ENCODE measurements at regions not wholly inside any gene's neighbourhood (a gene's known extent, or its start where the extent isn't known, plus 50 kb on each side); places are given as distances from the start of the nearest gene placed in this dataset.

DNA sequence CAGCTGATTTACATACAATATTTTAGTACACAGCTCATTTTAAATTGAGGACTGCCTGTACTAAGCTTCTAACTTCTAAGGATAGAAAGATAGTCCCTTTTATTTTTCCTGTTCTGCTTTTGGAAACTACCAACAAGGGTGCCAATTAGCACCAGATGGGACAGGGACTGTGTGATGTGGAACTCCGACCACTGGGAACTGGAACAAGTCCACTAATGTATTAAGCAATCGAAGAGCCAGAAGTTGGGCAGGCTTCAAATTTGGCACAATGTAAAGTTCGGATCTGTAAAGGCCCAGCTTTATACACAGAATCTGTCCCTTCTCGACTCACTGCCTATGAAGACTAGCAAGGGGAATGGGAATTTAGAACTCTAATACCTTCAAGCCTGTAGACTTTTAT is 149.3 kb downstream of the ZC3H11B start:
- no peaks in the 10 kb centered on the region for H3K9me3 Mint-ChIP-seq
- no peaks in the 10 kb centered on the region for H3K36me3 Mint-ChIP-seq
- H3K79me2 ChIP-seq (ENCODE audit: low read depth): no peaks in the 10 kb centered on the region

DNA sequence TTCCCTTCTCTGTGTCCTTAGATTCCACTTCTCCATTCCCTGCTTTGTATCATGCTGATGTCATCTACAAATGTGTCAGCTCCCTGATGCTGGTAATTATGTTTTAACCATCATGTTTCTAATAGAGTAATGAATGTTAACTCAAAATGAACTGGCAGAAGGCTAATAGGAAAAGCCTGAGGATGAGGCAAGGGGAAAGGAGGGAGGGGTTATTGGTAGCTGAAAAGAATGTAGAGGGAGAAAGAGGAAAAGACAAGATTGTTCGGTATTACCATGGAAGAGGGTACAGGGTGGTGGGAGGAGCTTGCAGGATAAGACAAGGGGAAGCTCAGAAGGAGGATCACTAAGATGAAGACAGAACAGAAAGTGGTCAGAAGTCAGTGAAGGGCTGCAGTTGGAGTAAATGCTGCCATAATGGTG is 150.9 kb downstream of the ZC3H11B start:
- H3F3A ChIP-seq (ENCODE audit: low read depth): no peaks in the 10 kb centered on the region
- no peak for DNase-seq (ENCODE audit: low spot score)
- no peaks in the 10 kb centered on the region for H3K9me3 ChIP-seq (ENCODE audit: low read depth)
- H3K36me3 ChIP-seq: no peaks in the 10 kb centered on the region
- Mint-ChIP-seq H3K4me3 (no peak overlapping the region), H3K27ac (no peak overlapping the region), H3K36me3 (no peaks in the 10 kb centered on the region), H3K27me3 (ENCODE audit: insufficient read depth, low read depth) (no peaks in the 10 kb centered on the region), H3K4me1 (no peaks in the 10 kb centered on the region), H3K9me3 (no peaks in the 10 kb centered on the region)
- no peaks in the 10 kb centered on the region for H3K4me1 ChIP-seq
- H3K4me3 ChIP-seq: no peak overlapping the region
- H2AFZ ChIP-seq (replicated peaks): no peak overlapping the region
- no peaks in the 10 kb centered on the region for H4K20me1 ChIP-seq (ENCODE audit: low read depth)
- no peaks in the 10 kb centered on the region for H3K27me3 ChIP-seq
- no peak overlapping the region for H3K27ac ChIP-seq
- H3K4me2 ChIP-seq: no peak overlapping the region
- TF ChIP-seq EZH2 (IDR thresholded peaks at IDR 0.05): no peak
- TF ChIP-seq EZH2phosphoT487 (IDR thresholded peaks at IDR 0.05): no peak
- TF ChIP-seq, protein P1, sequence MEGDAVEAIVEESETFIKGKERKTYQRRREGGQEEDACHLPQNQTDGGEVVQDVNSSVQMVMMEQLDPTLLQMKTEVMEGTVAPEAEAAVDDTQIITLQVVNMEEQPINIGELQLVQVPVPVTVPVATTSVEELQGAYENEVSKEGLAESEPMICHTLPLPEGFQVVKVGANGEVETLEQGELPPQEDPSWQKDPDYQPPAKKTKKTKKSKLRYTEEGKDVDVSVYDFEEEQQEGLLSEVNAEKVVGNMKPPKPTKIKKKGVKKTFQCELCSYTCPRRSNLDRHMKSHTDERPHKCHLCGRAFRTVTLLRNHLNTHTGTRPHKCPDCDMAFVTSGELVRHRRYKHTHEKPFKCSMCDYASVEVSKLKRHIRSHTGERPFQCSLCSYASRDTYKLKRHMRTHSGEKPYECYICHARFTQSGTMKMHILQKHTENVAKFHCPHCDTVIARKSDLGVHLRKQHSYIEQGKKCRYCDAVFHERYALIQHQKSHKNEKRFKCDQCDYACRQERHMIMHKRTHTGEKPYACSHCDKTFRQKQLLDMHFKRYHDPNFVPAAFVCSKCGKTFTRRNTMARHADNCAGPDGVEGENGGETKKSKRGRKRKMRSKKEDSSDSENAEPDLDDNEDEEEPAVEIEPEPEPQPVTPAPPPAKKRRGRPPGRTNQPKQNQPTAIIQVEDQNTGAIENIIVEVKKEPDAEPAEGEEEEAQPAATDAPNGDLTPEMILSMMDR (IDR thresholded peaks at IDR 0.05): no peak
- H3K79me2 ChIP-seq (ENCODE audit: low read depth): no peaks in the 10 kb centered on the region
- no peak overlapping the region for H3K9ac ChIP-seq

More for the DNA sequence above, 149.3 kb downstream of the ZC3H11B start:
- no peak for DNase-seq (ENCODE audit: low spot score)
- H3K9ac ChIP-seq: no peak overlapping the region
- H3K4me3 Mint-ChIP-seq: no peak overlapping the region
- H3K9me3 ChIP-seq (ENCODE audit: low read depth): no peaks in the 10 kb centered on the region
- H3K27ac Mint-ChIP-seq: no peak overlapping the region
- H3K27me3 Mint-ChIP-seq (ENCODE audit: insufficient read depth, low read depth): no peaks in the 10 kb centered on the region
- H2AFZ ChIP-seq (replicated peaks): no peak overlapping the region
- no peaks in the 10 kb centered on the region for H3K36me3 ChIP-seq
- no peak overlapping the region for H3K4me3 ChIP-seq
- no peaks in the 10 kb centered on the region for H3K4me1 Mint-ChIP-seq
- TF ChIP-seq EZH2phosphoT487 (IDR thresholded peaks at IDR 0.05) (no peak), EZH2 (IDR thresholded peaks at IDR 0.05) (no peak)
- TF ChIP-seq, protein P1 (IDR thresholded peaks at IDR 0.05): no peak
- H4K20me1 ChIP-seq (ENCODE audit: low read depth): no peaks in the 10 kb centered on the region
- no peaks in the 10 kb centered on the region for H3F3A ChIP-seq (ENCODE audit: low read depth)
- no peaks in the 10 kb centered on the region for H3K27me3 ChIP-seq
- H3K27ac ChIP-seq: no peak overlapping the region
- H3K4me1 ChIP-seq: no peaks in the 10 kb centered on the region
- H3K4me2 ChIP-seq: no peak overlapping the region

DNA sequence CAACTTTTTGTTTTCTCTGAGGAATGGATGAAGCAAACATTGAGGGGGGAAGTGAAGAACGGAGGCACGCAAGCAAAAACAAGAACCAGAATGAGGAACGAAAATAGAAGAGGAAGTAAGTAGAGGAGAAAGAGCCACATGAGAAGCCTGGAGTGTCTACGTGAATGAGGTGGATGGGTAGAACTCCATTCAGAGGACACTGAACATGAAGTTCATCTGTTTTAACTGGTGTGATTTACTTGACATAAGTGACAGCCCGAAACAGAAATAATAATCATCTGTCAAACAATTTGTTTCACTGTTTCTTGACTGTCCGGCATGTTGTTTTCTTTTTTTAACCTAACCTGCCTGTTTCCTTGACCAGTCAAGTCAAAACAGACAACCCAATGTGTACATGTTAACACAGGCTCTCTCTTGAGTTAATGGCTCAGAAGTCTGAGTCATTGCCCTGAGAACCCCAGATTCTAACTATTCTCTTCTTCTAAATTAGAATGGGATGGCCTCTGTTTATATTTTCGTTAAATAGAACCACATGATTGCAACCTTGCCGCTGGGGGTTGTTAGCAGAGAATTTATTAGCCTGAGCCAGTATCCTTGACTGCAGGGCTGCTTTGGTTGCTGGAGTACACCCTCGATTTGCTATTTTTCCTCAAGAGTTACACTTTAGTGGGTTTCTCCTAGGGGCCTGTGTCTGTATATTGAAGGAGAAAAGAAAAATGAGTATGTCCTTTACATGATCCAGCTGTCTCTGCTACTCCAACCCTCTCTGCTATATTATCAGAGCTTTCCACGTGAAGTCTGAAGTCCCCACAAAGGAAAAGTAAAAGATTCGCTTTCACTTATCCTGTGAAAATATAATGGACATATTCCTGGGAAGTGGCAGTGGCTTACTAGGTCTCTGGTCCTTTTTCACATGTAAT is 151.7 kb downstream of the ZC3H11B start:
- H3K9me3 ChIP-seq (ENCODE audit: low read depth): no peaks in the 10 kb centered on the region
- H3K27me3 Mint-ChIP-seq (ENCODE audit: insufficient read depth, low read depth): no peaks in the 10 kb centered on the region
- H3K9me3 Mint-ChIP-seq: no peaks in the 10 kb centered on the region
- H3K4me1 Mint-ChIP-seq: no peaks in the 10 kb centered on the region
- H3K27ac ChIP-seq: no peak overlapping the region
- H4K20me1 ChIP-seq (ENCODE audit: low read depth): no peaks in the 10 kb centered on the region
- H3K36me3 ChIP-seq: no peaks in the 10 kb centered on the region
- H3K4me3 Mint-ChIP-seq: no peak overlapping the region
- H3F3A ChIP-seq (ENCODE audit: low read depth): no peaks in the 10 kb centered on the region
- H3K79me2 ChIP-seq (ENCODE audit: low read depth): no peaks in the 10 kb centered on the region
- H3K4me2 ChIP-seq: no peak overlapping the region
- no peak overlapping the region for H2AFZ ChIP-seq (replicated peaks)
- no peak overlapping the region for H3K4me3 ChIP-seq
- H3K9ac ChIP-seq: no peak overlapping the region
- no peaks in the 10 kb centered on the region for H3K27me3 ChIP-seq
- TF ChIP-seq, protein P1 (IDR thresholded peaks at IDR 0.05): no peak
- H3K36me3 Mint-ChIP-seq: no peaks in the 10 kb centered on the region
- no peak overlapping the region for H3K27ac Mint-ChIP-seq
- H3K4me1 ChIP-seq: no peaks in the 10 kb centered on the region
- no peak for DNase-seq (ENCODE audit: low spot score)

Data from neural progenitor cell (in vitro differentiated cells).